RWPE2 (cell line): ENCODE measurements at regions not wholly inside any gene's neighbourhood (a gene's known extent, or its start where the extent isn't known, plus 50 kb on each side); places are given as distances from the start of the nearest gene placed in this dataset.

Experiments used
- ATAC-seq: fragments of 200-7000 bp; cut with Tn5 transposase; 3 replicates; pipeline ENCODE4 v1.9.1; 2021; ENCODE audit warnings: low read depth
- DNase-seq: peaks from one replicate; pipeline ENCODE4 v3.0.0-alpha.2; 2020; ENCODE audit warnings: low spot score
- H3K27ac ChIP-seq: fragments of 450-650 bp; 2 replicates; pipeline ENCODE4 v1.5.1; 2017; ENCODE audit warnings: mild to moderate bottlenecking; ENCODE audit not compliant: poor library complexity, severe bottlenecking
- H3K27me3 ChIP-seq: fragments of 250-450 bp; sonication (Bioruptor Pico); 2 replicates; pipeline ENCODE4 v1.5.1; 2021; ENCODE audit warnings: mild to moderate bottlenecking, moderate library complexity; ENCODE audit not compliant: insufficient read depth, poor library complexity, severe bottlenecking
- H3K36me3 ChIP-seq: fragments of 250-450 bp; sonication (Bioruptor Pico); 2 replicates; pipeline ENCODE4 v1.5.1; 2020; ENCODE audit warnings: low read depth, mild to moderate bottlenecking, moderate library complexity
- H3K4me1 ChIP-seq: fragments of 250-450 bp; sonication (Bioruptor Pico); 2 replicates; pipeline ENCODE4 v1.5.1; 2021; ENCODE audit warnings: mild to moderate bottlenecking, moderate library complexity; ENCODE audit not compliant: insufficient read depth, poor library complexity, severe bottlenecking
- H3K4me3 ChIP-seq: fragments of 250-450 bp; sonication (Bioruptor Pico); 2 replicates; pipeline ENCODE4 v1.5.1; 2021; ENCODE audit warnings: mild to moderate bottlenecking, moderate library complexity; ENCODE audit not compliant: severe bottlenecking
- H3K9me3 ChIP-seq: fragments of 250-450 bp; sonication (Bioruptor Pico); 2 replicates; pipeline ENCODE4 v1.5.1; 2021; ENCODE audit warnings: mild to moderate bottlenecking, moderate library complexity; ENCODE audit not compliant: severe bottlenecking
- CTCF ChIP-seq: fragments of 450-650 bp; IDR thresholded peaks from one replicate; pipeline ENCODE4 v1.5.1; 2017; ENCODE audit warnings: mild to moderate bottlenecking, moderate library complexity; ENCODE audit not compliant: poor library complexity, severe bottlenecking

DNA sequence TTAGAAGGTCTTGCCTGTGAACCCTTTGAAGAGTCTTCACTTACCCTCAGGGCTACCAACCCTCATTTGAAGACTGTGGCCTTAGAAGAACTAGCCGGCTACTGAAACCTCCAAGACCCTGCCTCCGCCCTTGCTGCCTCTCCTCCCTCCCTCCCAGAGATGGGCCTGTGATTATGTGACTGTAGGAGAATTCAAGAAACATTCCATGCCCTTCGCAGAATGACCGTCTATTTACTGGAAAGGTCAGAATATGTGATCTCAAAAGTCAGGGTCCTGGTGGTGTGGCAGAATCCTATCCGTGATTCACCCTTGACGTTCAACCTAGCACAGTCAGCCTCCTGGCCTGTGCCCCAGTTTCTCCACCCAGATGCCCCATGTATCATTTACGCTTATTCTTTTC is 109.6 kb downstream of the CTNND1 start:
- Histone ChIP-seq H3K4me3 (no peak overlapping the region), H3K4me1 (peaks cover 14% of the 10 kb centered on the region), H3K36me3 (no peaks in the 10 kb centered on the region), H3K27me3 (no peaks in the 10 kb centered on the region), H3K27ac (no peak overlapping the region), H3K9me3 (no peaks in the 10 kb centered on the region)
- no peak for ATAC-seq
- DNase-seq = no peak
- no peak for TF ChIP-seq CTCF

DNA sequence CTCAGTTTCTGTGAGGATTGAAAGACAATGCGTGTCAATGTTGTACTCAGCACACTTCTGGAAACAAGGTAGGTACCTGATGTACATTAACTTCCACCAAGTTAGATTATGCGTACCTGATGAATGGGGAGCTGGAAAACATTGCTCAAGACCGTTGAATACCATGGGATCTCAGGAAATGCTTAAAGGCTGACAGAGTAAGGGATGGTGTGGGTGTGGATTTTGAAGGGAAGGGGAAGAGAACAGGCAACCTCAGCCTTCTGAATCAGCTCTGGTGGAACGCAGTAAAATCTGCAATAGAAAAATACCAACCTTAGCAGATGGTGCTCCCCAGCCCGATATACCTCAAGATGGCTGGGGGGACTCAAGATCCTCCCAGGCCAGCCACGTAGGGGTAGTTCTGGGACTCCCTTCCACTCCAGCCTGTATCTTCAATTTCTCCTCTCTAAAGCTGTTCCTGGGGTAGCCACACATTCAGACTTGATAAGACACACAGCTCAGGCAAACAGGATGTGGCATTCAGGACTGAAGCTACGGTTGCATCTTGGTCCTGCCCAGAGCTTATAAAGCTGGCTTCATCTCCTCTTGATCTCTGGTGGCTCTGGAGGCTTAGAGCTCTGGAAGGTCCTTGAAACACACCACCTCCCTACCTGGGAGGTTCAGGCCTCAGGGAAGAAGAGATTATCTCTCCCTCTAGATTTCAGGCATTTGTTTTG is 111.8 kb downstream of the CTNND1 start:
- peak overlapping the region; percentile 76 for H3K27ac ChIP-seq
- no peaks in the 10 kb centered on the region for H3K9me3 ChIP-seq
- no peak for TF ChIP-seq CTCF

DNA sequence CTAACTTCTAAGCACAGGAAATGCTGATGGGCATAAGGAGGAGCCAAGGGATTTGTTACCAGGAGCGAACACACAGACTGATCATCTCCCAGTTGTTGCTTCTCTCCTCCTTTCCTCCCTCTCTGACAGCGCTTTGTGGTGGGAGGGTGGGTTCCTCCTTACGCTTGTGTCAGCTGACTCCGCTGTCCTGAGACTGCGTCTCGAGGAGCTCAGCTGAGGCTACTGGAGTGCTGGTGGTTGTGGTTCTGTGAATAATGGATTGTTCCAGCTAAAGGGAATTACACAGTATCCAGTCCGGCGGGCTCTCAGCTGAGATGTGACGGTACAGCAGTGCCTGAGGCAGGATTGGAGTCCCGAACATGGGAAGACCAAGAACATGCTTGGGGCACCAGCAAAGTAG is 113.4 kb downstream of the CTNND1 start:
- H3K27ac ChIP-seq = no peak overlapping the region
- H3K36me3 ChIP-seq = no peaks in the 10 kb centered on the region
- H3K4me3 ChIP-seq = no peak overlapping the region
- no peaks in the 10 kb centered on the region for H3K27me3 ChIP-seq
- ATAC-seq (no peak), DNase-seq (no peak)
- TF ChIP-seq CTCF = no peak
- H3K9me3 ChIP-seq = no peaks in the 10 kb centered on the region
- peaks cover 14% of the 10 kb centered on the region for H3K4me1 ChIP-seq

More for the DNA sequence above, 111.8 kb downstream of the CTNND1 start:
- no peaks in the 10 kb centered on the region for H3K27me3 ChIP-seq
- no peak for DNase-seq
- H3K4me3 ChIP-seq = no peak overlapping the region
- peak; percentile 98 for ATAC-seq
- no peaks in the 10 kb centered on the region for H3K36me3 ChIP-seq
- H3K4me1 ChIP-seq = peaks cover 14% of the 10 kb centered on the region

GRCh38 chr11:57881647-57882046 is 120.0 kb downstream of the CTNND1 start:
- DNase-seq = no peak

More at GRCh38 chr11:57881647-57882046, 120.0 kb downstream of the CTNND1 start:
- Histone ChIP-seq H3K27me3 (no peaks in the 10 kb centered on the region), H3K4me3 (no peak overlapping the region), H3K36me3 (no peaks in the 10 kb centered on the region), H3K4me1 (no peaks in the 10 kb centered on the region), H3K27ac (no peak overlapping the region), H3K9me3 (no peaks in the 10 kb centered on the region)
- TF ChIP-seq CTCF = no peak
- no peak for ATAC-seq
